ENCODE measurements at regions not wholly inside any gene's neighbourhood (a gene's known extent, or its start where the extent isn't known, plus 50 kb on each side); places are given as distances from the start of the nearest gene placed in this dataset.
"Not testable (repeated sequence)": the region's sequence is repeated elsewhere in the genome, so short reads cannot be mapped to it uniquely, and the experiment has no call there.

GRCh38 chr7:16933296-16934279 is 51.8 kb upstream of the AGR3 start:
- peak; percentile 30 for DNase-seq
- ATAC-seq, result peak; percentile 63

- DNase-seq (peak; percentile 22), ATAC-seq (peak; percentile 88)
Measured at GRCh38 chr7:16934722-16935340, 53.0 kb upstream of the AGR3 start.

GRCh38 chr7:16935341-16935735 is 53.6 kb upstream of the AGR3 start:
- DNase-seq, result no peak
- peak; percentile 48 for ATAC-seq

- no peak for ATAC-seq
- no peak for DNase-seq
Measured at GRCh38 chr7:16936626-16937422, 55.0 kb upstream of the AGR3 start.

GRCh38 chr7:16939161-16939560 is 57.4 kb upstream of the AGR3 start:
- ATAC-seq, result no peak
- no peak for DNase-seq

GRCh38 chr7:16940776-16941175 is 59.0 kb upstream of the AGR3 start:
- ATAC-seq (no peak), DNase-seq (no peak)

GRCh38 chr7:16942929-16943509 is 61.2 kb upstream of the AGR3 start:
- no peak for DNase-seq
- ATAC-seq, result no peak

GRCh38 chr7:16944936-16945335 is 63.2 kb upstream of the AGR3 start:
- DNase-seq, result no peak
- no peak for ATAC-seq

- no peak for ATAC-seq
- no peak for DNase-seq
Measured at GRCh38 chr7:16945372-16945771, 63.6 kb upstream of the AGR3 start.

GRCh38 chr7:16948110-16948509 is 66.3 kb upstream of the AGR3 start:
- DNase-seq, ATAC-seq: not testable (repeated sequence)

GRCh38 chr7:16951483-16952080 is 69.8 kb upstream of the AGR3 start:
- ATAC-seq (no peak), DNase-seq (no peak)

GRCh38 chr7:16954321-16954720 is 72.5 kb upstream of the AGR3 start:
- ATAC-seq, result no peak
- DNase-seq, result no peak

GRCh38 chr7:16958724-16959123 is 76.9 kb upstream of the AGR3 start:
- DNase-seq (no peak), ATAC-seq (no peak)

- no peak for DNase-seq
- no peak for ATAC-seq
Measured at GRCh38 chr7:16960337-16960965, 78.7 kb upstream of the AGR3 start.

GRCh38 chr7:16961641-16962040 is 79.9 kb upstream of the AGR3 start:
- DNase-seq, result no peak
- ATAC-seq, result no peak

GRCh38 chr7:16963044-16963443 is 81.3 kb upstream of the AGR3 start:
- ATAC-seq (no peak), DNase-seq (no peak)

GRCh38 chr7:16965697-16966096 is 83.9 kb upstream of the AGR3 start:
- ATAC-seq, DNase-seq: not testable (repeated sequence)

GRCh38 chr7:16967300-16967811 is 85.6 kb upstream of the AGR3 start:
- DNase-seq, result no peak
- no peak for ATAC-seq

GRCh38 chr7:16970732-16971482 is 89.1 kb upstream of the AGR3 start:
- DNase-seq (no peak), ATAC-seq (no peak)

GRCh38 chr7:16975712-16976111 is 93.9 kb upstream of the AGR3 start:
- ATAC-seq (no peak), DNase-seq (no peak)
